PFSK-1 (cell line): ENCODE measurements at regions not wholly inside any gene's neighbourhood (a gene's known extent, or its start where the extent isn't known, plus 50 kb on each side); places are given as distances from the start of the nearest gene placed in this dataset.

Experiments used
- FOXP2 ChIP-seq: optimal IDR thresholded peaks from 2 replicates; pipeline ENCODE3; 2011; ENCODE audit warnings: borderline replicate concordance, control low read depth, inconsistent platforms; ENCODE audit not compliant: insufficient read depth; ENCODE audit errors: extremely low read length, extremely low read depth
- POLR2AphosphoS5 ChIP-seq: IDR thresholded peaks from 2 replicates; pipeline ENCODE4 v1.6.1; 2012; ENCODE audit warnings: low read depth, mild to moderate bottlenecking, control low read depth, low read length, moderate library complexity
- SIN3A ChIP-seq: IDR thresholded peaks from 2 replicates; pipeline ENCODE4 v1.6.1; 2012; ENCODE audit warnings: mild to moderate bottlenecking, low read length, moderate library complexity, borderline replicate concordance; ENCODE audit not compliant: insufficient read depth
- TAF1 ChIP-seq: IDR thresholded peaks from 2 replicates; pipeline ENCODE4 v1.6.1; 2012; ENCODE audit warnings: low read length, control low read depth, borderline replicate concordance; ENCODE audit not compliant: insufficient read depth
- TF ChIP-seq, protein P1 (sequence below), 2 experiments: IDR thresholded peaks; 2 replicates each; pipeline versions ENCODE4 v1.6.1 to v1.8.0; 2011 to 2012; ENCODE audit warnings: low read depth in 2 of 2, low read length in 2 of 2, control low read depth in 1 of 2, inconsistent platforms in 1 of 2, mild to moderate bottlenecking in 1 of 2, moderate library complexity in 1 of 2; ENCODE audit not compliant: insufficient read depth in 1 of 2

DNA sequence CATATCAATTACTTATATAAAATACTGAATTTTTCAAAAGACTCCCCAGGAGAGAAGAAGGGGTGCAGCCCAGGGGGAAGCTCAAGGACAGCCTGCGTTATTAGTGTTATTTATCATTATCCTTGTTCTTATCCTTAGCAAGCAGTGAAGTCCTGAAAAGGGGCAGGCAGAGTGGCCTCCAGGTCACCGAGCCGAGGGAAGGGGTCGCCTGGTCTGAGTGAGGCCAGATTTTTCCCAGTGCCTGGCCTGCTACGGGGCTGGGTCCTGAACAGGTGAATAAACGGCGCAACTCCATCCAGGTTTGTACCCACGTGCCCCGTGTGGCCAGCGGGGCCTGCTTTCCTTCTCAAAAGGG is 123.7 kb downstream of the BRD1 start:
- no peak for TF ChIP-seq FOXP2
- TF ChIP-seq, protein P1, sequence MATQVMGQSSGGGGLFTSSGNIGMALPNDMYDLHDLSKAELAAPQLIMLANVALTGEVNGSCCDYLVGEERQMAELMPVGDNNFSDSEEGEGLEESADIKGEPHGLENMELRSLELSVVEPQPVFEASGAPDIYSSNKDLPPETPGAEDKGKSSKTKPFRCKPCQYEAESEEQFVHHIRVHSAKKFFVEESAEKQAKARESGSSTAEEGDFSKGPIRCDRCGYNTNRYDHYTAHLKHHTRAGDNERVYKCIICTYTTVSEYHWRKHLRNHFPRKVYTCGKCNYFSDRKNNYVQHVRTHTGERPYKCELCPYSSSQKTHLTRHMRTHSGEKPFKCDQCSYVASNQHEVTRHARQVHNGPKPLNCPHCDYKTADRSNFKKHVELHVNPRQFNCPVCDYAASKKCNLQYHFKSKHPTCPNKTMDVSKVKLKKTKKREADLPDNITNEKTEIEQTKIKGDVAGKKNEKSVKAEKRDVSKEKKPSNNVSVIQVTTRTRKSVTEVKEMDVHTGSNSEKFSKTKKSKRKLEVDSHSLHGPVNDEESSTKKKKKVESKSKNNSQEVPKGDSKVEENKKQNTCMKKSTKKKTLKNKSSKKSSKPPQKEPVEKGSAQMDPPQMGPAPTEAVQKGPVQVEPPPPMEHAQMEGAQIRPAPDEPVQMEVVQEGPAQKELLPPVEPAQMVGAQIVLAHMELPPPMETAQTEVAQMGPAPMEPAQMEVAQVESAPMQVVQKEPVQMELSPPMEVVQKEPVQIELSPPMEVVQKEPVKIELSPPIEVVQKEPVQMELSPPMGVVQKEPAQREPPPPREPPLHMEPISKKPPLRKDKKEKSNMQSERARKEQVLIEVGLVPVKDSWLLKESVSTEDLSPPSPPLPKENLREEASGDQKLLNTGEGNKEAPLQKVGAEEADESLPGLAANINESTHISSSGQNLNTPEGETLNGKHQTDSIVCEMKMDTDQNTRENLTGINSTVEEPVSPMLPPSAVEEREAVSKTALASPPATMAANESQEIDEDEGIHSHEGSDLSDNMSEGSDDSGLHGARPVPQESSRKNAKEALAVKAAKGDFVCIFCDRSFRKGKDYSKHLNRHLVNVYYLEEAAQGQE (IDR thresholded peaks at IDR 0.05; ENCODE audit: insufficient read depth in 1 of 2, low read depth in 2 of 2, low read length in 2 of 2) = no peak
- TF ChIP-seq SIN3A = no peak
- no peak for TF ChIP-seq POLR2AphosphoS5
- no peak for TF ChIP-seq TAF1

DNA sequence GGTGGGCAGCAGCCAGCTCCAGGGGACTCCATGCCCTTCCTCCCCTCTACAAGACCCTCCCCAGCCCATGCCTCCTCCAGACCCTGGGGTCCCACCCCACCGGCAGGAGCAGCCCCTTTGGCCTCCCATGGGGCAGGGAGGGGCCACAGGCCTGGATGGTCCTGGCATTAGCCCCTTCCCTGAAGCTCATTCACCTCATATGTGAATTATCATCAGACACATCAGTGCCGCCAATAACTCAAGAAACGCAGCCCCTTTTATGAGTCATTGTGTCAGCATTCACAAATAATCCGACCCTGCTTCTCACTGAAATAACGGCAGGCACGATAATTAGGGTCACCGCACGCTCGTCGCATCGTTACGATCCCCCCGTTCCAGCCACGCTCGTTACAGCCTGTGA is 124.2 kb downstream of the BRD1 start:
- TF ChIP-seq FOXP2 = no peak
- TF ChIP-seq POLR2AphosphoS5 = no peak
- no peak for TF ChIP-seq TAF1
- no peak for TF ChIP-seq SIN3A
- TF ChIP-seq, protein P1 (IDR thresholded peaks at IDR 0.05; ENCODE audit: insufficient read depth in 1 of 2, low read depth in 2 of 2, low read length in 2 of 2) = no peak

DNA sequence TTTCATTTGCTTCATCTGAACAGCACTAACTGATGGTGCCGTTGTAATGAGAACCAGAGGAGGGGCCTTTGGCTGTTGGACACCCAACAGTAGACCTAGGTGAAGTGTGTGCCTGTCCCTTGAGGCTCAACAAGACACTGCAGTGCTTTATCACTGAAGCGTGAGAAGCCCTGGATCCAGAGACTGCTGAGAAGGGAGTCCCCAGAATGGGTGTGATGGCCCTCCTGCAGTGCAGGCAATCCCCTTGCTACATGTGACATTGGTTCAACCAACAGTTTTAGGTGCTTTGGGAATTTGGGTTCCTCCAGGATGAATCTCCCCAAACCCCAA is 125.6 kb downstream of the BRD1 start:
- no peak for TF ChIP-seq SIN3A
- TF ChIP-seq FOXP2 = no peak
- TF ChIP-seq, protein P1 (IDR thresholded peaks at IDR 0.05; ENCODE audit: insufficient read depth in 1 of 2, low read depth in 2 of 2, low read length in 2 of 2) = no peak
- TF ChIP-seq POLR2AphosphoS5 = no peak
- no peak for TF ChIP-seq TAF1

GRCh38 chr22:49701380-49702067 is 126.1 kb downstream of the BRD1 start:
- TF ChIP-seq TAF1 (no peak), SIN3A (no peak), POLR2AphosphoS5 (no peak), FOXP2 (no peak)
- TF ChIP-seq, protein P1 (IDR thresholded peaks at IDR 0.05; ENCODE audit: insufficient read depth in 1 of 2, low read depth in 2 of 2, low read length in 2 of 2) = no peak

GRCh38 chr22:49699928-49700498 is 127.7 kb downstream of the BRD1 start:
- TF ChIP-seq POLR2AphosphoS5 = no peak
- TF ChIP-seq TAF1 = no peak
- TF ChIP-seq FOXP2 = no peak
- no peak for TF ChIP-seq SIN3A
- TF ChIP-seq, protein P1 (IDR thresholded peaks at IDR 0.05; ENCODE audit: insufficient read depth in 1 of 2, low read depth in 2 of 2, low read length in 2 of 2) = no peak
